ENCODE measurements at regions not wholly inside any gene's neighbourhood (a gene's known extent, or its start where the extent isn't known, plus 50 kb on each side); places are given as distances from the start of the nearest gene placed in this dataset.

DNA sequence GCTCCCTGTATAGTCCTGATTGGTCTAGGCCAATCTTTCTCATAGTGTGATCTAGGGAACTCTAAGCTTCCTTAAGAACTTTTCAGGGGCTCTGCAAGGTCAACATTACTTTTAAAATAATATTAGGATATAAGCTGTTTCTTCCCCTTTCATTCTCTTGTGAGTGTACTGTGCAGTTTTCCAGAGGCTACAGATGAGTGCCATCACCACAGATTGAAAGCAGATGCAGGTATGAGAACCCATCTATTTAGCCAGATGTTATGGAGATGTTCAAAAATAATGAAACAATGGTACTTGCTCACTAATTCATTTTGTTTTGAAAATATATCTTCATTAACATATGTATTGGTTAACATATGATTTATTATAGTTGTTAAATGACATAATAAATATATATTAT, 169.2 kb upstream of the SEMA3A start:
- intact Hi-C loops (cut with DNase I): no loop called here
- Histone ChIP-seq H3K4me3 (no peak overlapping the region), H3K27me3 (no peaks in the 10 kb centered on the region), H3K36me3 (replicated peaks in 1 of 2) (no peaks in the 10 kb centered on the region), H3K27ac (no peak overlapping the region), H3K4me1 (replicated peaks in 1 of 2) (no peaks in the 10 kb centered on the region), H3K9me3 (replicated peaks in 1 of 3) (no peaks in the 10 kb centered on the region)
- no peak for DNase-seq
- TF ChIP-seq POLR2A (IDR thresholded peaks at IDR 0.05): no peak
- TF ChIP-seq, protein P1, sequence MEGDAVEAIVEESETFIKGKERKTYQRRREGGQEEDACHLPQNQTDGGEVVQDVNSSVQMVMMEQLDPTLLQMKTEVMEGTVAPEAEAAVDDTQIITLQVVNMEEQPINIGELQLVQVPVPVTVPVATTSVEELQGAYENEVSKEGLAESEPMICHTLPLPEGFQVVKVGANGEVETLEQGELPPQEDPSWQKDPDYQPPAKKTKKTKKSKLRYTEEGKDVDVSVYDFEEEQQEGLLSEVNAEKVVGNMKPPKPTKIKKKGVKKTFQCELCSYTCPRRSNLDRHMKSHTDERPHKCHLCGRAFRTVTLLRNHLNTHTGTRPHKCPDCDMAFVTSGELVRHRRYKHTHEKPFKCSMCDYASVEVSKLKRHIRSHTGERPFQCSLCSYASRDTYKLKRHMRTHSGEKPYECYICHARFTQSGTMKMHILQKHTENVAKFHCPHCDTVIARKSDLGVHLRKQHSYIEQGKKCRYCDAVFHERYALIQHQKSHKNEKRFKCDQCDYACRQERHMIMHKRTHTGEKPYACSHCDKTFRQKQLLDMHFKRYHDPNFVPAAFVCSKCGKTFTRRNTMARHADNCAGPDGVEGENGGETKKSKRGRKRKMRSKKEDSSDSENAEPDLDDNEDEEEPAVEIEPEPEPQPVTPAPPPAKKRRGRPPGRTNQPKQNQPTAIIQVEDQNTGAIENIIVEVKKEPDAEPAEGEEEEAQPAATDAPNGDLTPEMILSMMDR (IDR thresholded peaks at IDR 0.05): no peak

DNA sequence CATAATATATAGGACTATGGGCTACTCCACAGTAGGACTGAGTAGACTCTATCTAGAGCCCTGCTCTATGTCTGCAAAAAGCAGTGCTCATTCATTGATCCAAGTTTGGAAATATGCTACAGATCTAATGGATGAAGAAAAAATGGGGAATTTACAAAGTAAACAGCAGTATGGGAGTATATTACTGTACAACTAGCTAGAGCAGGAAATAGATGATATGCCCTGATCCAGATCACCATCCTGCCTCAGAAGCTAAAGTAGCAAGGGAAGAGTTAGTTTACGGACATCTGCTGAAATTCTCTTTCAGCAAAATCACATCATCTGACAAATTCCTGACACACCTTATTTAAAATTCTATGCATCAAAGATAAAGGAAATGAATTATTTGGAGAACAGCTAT, 168.2 kb upstream of the SEMA3A start:
- Histone ChIP-seq H3K4me1 (replicated peaks in 1 of 2) (no peaks in the 10 kb centered on the region), H3K4me3 (no peak overlapping the region), H3K36me3 (replicated peaks in 1 of 2) (no peaks in the 10 kb centered on the region), H3K27me3 (no peaks in the 10 kb centered on the region), H3K9me3 (replicated peaks in 1 of 3) (no peaks in the 10 kb centered on the region), H3K27ac (no peak overlapping the region)
- WGBS, 4 donors: 70 to 95% (median 86%) methylated on average over 1 of the region's 1 CpG
- DNase-seq: no peak
- intact Hi-C loops (cut with DNase I): no loop called here
- no peak for TF ChIP-seq POLR2A (IDR thresholded peaks at IDR 0.05)
- TF ChIP-seq, protein P1 (IDR thresholded peaks at IDR 0.05): no peak

DNA sequence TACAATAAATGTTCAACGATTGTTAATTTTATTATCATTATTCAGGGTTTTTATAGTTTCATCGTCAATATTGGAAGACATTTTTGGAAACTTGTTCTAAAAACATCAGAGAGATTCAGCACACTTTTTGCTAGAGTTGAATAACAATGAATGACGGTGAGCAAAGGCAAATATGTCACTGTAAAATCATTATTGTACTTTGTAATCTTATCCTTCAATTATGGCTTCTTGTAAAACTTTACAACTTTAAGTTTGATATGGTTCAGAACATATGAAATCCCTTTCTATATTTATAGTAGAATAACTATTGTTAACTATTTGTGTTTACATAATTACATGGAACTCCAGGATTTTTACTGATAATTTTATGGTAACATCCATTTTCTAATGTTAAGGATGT, 167.8 kb upstream of the SEMA3A start:
- TF ChIP-seq POLR2A (IDR thresholded peaks at IDR 0.05): no peak
- TF ChIP-seq, protein P1 (IDR thresholded peaks at IDR 0.05): no peak
- 88 to 91% (median 89%) methylated on average over 3 of the region's 3 CpGs for WGBS, 4 donors
- no peak overlapping the region for H3K4me3 ChIP-seq

GRCh38 chr7:84354866-84355265, 160.3 kb upstream of the SEMA3A start:
- H3K27ac ChIP-seq: no peak overlapping the region
- no peak for DNase-seq
- H3K27me3 ChIP-seq: no peaks in the 10 kb centered on the region
- 67 to 84% (median 79%) methylated on average over 1 of the region's 1 CpG for WGBS, 4 donors
- H3K9me3 ChIP-seq (replicated peaks in 1 of 3): no peaks in the 10 kb centered on the region
- H3K36me3 ChIP-seq (replicated peaks in 1 of 2): no peaks in the 10 kb centered on the region
- H3K4me3 ChIP-seq: no peak overlapping the region
- intact Hi-C loops (cut with DNase I): no loop called here
- TF ChIP-seq, protein P1 (IDR thresholded peaks at IDR 0.05): no peak
- no peak for TF ChIP-seq POLR2A (IDR thresholded peaks at IDR 0.05)
- no peaks in the 10 kb centered on the region for H3K4me1 ChIP-seq (replicated peaks in 1 of 2)

More for the DNA sequence above, 167.8 kb upstream of the SEMA3A start:
- Histone ChIP-seq H3K27ac (no peak overlapping the region), H3K9me3 (replicated peaks in 1 of 3) (no peaks in the 10 kb centered on the region), H3K36me3 (replicated peaks in 1 of 2) (no peaks in the 10 kb centered on the region), H3K4me1 (replicated peaks in 1 of 2) (no peaks in the 10 kb centered on the region), H3K27me3 (no peaks in the 10 kb centered on the region)
- DNase-seq: no peak
- intact Hi-C loops (cut with DNase I): no loop called here
